MM.1S (cell line): ENCODE measurements at regions not wholly inside any gene's neighbourhood (a gene's known extent, or its start where the extent isn't known, plus 50 kb on each side); places are given as distances from the start of the nearest gene placed in this dataset.

Source experiments
- CTCF ChIP-seq: fragments of 300-600 bp; sonication (generic); IDR thresholded peaks from 2 replicates; pipeline ENCODE4 v1.5.1; 2016; ENCODE audit warnings: antibody characterized with exemption, low read length, mixed read lengths
- EZH2phosphoT487 ChIP-seq: fragments of 300-600 bp; sonication (generic); IDR thresholded peaks from 2 replicates; pipeline ENCODE4 v1.6.1; 2018; ENCODE audit warnings: antibody characterized with exemption, low read length

DNA sequence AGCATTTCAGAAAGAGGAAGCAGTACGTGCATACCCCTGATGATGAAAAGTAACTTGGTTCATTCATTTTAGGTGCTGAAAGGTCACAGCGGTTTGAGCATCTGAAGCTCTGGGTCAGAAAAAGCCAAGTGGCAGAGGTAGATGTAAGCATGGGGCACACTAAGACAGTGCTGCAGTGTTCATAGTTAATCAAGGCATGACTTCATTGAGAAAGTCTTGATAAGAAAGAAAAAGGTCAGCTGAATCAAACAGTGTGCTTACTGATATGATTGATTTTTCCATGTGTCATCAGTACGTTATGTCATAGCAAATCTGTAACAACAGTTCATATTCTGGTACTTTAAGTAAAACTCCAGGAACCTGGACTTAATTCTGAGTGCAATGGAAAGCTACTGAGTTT, 107.7 kb upstream of the PCLO start:
- TF ChIP-seq EZH2phosphoT487 (no peak), CTCF (no peak)
